ENCODE measurements at regions not wholly inside any gene's neighbourhood (a gene's known extent, or its start where the extent isn't known, plus 50 kb on each side); places are given as distances from the start of the nearest gene placed in this dataset.
A peak's percentile ranks its signal among the peaks of the same experiment; 100 is the strongest.

DNA sequence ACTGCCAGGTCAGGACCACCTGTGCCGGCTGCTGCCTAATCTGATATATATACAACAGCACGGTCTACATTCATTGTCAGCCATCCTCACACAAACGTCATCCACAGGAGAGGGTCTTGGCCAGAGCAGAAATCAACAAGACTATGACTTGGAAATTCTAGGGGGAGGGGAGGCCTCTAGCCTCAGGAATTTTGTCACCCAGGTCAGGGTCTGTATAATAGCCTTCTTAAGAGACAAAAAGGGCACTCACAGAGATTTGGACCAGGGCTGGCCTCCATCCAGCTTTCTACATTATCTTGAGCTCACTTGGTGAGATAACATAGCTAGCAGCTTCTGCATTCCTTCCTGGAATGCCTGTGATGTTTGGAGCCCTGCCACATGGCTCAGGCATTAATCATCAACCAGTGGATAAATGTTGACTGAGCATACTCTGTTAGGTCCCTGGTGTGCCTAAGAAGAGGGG lies 50.4 kb upstream of the CTIF start:
- Mint-ChIP-seq H3K4me1 (ENCODE audit: low read depth) (peaks cover 69% of the 10 kb centered on the region), H3K27ac (ENCODE audit: unreplicated experiment) (peak overlapping the region; percentile 79), H3K27me3 (ENCODE audit: low read depth) (no peaks in the 10 kb centered on the region), H3K9me3 (ENCODE audit: low read depth) (no peaks in the 10 kb centered on the region), H3K36me3 (ENCODE audit: low read depth) (no peaks in the 10 kb centered on the region), H3K4me3 (ENCODE audit: unreplicated experiment) (no peak overlapping the region)
- TF ChIP-seq, protein P1, sequence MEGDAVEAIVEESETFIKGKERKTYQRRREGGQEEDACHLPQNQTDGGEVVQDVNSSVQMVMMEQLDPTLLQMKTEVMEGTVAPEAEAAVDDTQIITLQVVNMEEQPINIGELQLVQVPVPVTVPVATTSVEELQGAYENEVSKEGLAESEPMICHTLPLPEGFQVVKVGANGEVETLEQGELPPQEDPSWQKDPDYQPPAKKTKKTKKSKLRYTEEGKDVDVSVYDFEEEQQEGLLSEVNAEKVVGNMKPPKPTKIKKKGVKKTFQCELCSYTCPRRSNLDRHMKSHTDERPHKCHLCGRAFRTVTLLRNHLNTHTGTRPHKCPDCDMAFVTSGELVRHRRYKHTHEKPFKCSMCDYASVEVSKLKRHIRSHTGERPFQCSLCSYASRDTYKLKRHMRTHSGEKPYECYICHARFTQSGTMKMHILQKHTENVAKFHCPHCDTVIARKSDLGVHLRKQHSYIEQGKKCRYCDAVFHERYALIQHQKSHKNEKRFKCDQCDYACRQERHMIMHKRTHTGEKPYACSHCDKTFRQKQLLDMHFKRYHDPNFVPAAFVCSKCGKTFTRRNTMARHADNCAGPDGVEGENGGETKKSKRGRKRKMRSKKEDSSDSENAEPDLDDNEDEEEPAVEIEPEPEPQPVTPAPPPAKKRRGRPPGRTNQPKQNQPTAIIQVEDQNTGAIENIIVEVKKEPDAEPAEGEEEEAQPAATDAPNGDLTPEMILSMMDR (IDR thresholded peaks at IDR 0.05) = no peak
- no peak for DNase-seq (ENCODE audit: low spot score)

DNA sequence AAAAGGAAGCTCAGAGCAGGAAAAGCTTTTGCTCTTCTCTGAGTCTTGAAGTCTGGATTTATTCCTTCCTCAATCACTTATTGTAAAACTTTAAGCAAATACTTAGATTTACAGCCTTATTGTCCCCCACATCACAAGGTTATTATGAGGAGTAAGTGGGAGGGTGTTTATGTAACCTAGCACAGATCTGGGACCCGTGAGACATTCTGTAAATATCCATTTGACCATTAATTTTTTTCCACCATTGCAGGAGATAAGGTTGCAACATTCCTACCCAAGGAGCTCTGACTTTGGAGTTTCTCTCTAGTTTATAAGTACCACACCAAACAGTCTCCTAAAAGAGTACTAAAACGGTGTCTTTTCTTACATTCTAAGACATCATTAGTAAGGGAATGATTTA lies 52.1 kb upstream of the CTIF start:
- Mint-ChIP-seq H3K9me3 (ENCODE audit: low read depth) (no peaks in the 10 kb centered on the region), H3K27ac (ENCODE audit: unreplicated experiment) (peak overlapping the region; percentile 52), H3K27me3 (ENCODE audit: low read depth) (no peaks in the 10 kb centered on the region), H3K4me1 (ENCODE audit: low read depth) (peaks cover 64% of the 10 kb centered on the region), H3K4me3 (ENCODE audit: unreplicated experiment) (no peak overlapping the region), H3K36me3 (ENCODE audit: low read depth) (no peaks in the 10 kb centered on the region)
- TF ChIP-seq, protein P1 (IDR thresholded peaks at IDR 0.05) = no peak
- DNase-seq (ENCODE audit: low spot score) = no peak

DNA sequence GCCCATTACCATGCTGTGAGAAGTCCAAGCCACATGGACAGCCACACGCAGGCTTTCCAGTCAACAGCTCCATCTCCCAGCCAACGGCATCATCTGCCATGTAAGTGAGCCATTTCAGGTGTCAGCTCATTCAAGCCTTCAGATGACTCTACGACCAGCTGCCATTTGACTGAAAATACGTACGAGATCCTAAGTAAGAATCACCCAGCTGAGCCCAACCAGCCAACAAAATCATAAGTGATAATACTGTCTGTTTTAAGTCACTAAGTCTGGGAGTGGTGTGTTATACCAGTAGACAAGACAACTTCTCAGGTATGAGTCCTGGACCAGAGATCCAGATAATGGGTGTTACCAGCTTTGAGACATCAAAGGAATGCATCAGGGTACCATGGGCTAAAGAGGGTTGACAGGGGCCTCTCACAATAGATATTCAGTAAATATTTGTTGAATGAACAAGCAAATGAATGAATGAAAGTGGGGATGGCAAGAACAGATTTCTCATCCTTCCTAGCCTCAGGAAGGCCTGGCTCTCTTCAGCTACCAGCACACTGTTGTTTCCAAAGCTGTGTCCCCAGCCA lies 52.9 kb upstream of the CTIF start:
- Mint-ChIP-seq H3K27ac (ENCODE audit: unreplicated experiment) (no peak overlapping the region), H3K9me3 (ENCODE audit: low read depth) (no peaks in the 10 kb centered on the region), H3K4me3 (ENCODE audit: unreplicated experiment) (no peak overlapping the region), H3K36me3 (ENCODE audit: low read depth) (no peaks in the 10 kb centered on the region), H3K27me3 (ENCODE audit: low read depth) (no peaks in the 10 kb centered on the region), H3K4me1 (ENCODE audit: low read depth) (peaks cover 56% of the 10 kb centered on the region)
- no peak for DNase-seq (ENCODE audit: low spot score)
- TF ChIP-seq, protein P1 (IDR thresholded peaks at IDR 0.05) = no peak

DNA sequence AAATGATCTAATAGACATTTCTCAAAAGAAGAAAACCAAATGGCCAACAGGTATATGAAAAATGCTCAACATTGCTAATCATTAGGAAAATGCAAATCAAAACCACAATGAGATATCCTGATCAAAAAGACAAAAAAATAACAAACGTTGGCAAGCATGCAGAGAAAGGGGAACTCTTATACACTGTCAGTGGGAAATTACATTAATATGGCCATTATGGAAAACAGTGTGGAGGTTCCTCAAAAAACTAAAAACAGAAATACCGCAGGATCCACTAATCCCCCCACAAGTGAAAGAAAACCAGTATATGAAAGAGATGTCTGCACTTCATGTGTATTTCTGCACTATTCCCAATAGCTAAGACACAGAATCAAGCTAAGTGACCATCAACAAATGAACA lies 57.7 kb upstream of the CTIF start:
- H3K27ac Mint-ChIP-seq (ENCODE audit: unreplicated experiment) = no peak overlapping the region
- H3K36me3 Mint-ChIP-seq (ENCODE audit: low read depth) = no peaks in the 10 kb centered on the region
- peaks cover 3% of the 10 kb centered on the region for H3K9me3 Mint-ChIP-seq (ENCODE audit: low read depth)
- H3K27me3 Mint-ChIP-seq (ENCODE audit: low read depth) = no peaks in the 10 kb centered on the region
- TF ChIP-seq, protein P1 (IDR thresholded peaks at IDR 0.05) = no peak
- no peak overlapping the region for H3K4me3 Mint-ChIP-seq (ENCODE audit: unreplicated experiment)
- no peak for DNase-seq (ENCODE audit: low spot score)
- peaks cover 33% of the 10 kb centered on the region for H3K4me1 Mint-ChIP-seq (ENCODE audit: low read depth)

DNA sequence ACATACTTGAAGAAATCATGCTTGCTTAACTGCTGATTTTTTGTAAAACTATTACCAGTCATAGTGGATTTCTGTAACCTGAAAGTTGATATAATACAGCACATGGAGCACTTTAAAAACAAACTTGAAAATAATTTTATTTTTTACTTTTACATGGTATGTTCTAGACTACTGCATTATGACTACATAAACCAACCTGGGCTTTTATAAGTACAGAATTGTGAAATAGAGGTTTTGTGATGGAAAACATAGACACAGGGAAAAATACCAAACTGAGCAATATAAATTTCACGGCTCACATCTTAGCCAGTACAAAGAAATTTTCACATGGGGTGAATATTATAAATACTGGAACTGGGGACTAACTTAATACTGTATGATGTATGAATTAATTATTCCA lies 59.3 kb upstream of the CTIF start:
- Mint-ChIP-seq H3K9me3 (ENCODE audit: low read depth) (peaks cover 3% of the 10 kb centered on the region), H3K36me3 (ENCODE audit: low read depth) (no peaks in the 10 kb centered on the region), H3K4me3 (ENCODE audit: unreplicated experiment) (no peak overlapping the region), H3K27me3 (ENCODE audit: low read depth) (no peaks in the 10 kb centered on the region), H3K4me1 (ENCODE audit: low read depth) (peaks cover 36% of the 10 kb centered on the region), H3K27ac (ENCODE audit: unreplicated experiment) (no peak overlapping the region)
- no peak for DNase-seq (ENCODE audit: low spot score)
- TF ChIP-seq, protein P1 (IDR thresholded peaks at IDR 0.05) = no peak

All from chondrocyte (in vitro differentiated cells).